ENCODE measurements at regions not wholly inside any gene's neighbourhood (a gene's known extent, or its start where the extent isn't known, plus 50 kb on each side); places are given as distances from the start of the nearest gene placed in this dataset.
"Not testable (repeated sequence)": the region's sequence is repeated elsewhere in the genome, so short reads cannot be mapped to it uniquely, and the experiment has no call there.

- DNase-seq, result no peak
These were observed 50.3 kb downstream of the GASK1B start for GRCh38 chr4:158122501-158122900.

DNA sequence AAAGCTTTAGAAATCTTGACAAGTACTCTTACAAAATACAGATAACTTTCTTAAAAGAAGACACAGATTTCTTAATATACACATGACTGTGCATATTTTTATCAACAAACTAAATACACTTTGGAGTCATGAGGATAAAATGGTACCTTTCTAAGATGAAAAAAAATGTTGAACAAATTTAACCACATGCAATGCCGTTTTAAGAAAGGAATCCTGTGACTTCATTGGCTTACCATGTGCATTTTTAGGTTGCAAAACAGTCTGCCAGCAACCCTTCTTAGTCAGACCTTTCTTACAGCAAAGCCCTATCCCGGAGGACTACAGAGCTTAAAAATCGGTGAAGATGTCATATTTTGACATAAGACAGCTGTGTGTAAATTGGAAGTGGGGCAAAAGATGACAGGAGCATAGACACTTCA is 51.7 kb downstream of the GASK1B start:
- DNase-seq, result no peak

- DNase-seq, result not testable (repeated sequence)
These were observed 52.1 kb downstream of the GASK1B start for GRCh38 chr4:158120645-158121151.

GRCh38 chr4:158112611-158113010 is 60.2 kb downstream of the GASK1B start:
- DNase-seq, result no peak

- no peak for DNase-seq
These were observed 61.6 kb downstream of the GASK1B start for GRCh38 chr4:158111241-158111640.

GRCh38 chr4:158102904-158103303 is 69.9 kb downstream of the GASK1B start:
- no peak for DNase-seq

DNA sequence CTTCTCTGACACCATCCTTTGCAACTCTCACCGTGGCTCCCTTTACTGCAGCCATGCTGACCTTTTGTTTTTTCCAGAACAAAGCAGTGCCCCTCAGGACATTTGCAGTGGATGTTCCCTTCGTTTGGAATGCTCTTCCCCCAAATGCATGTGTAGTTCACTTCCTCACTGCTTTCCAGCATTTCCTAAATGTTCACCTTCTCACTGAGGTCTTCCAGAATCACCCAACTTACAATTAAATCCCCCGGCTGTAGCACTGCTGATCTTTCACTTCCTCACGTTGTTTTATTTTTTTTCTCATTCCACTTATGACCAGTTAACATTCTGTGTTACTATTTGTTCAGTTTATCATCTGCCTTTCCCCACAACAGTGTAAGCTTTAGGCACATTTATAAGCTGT is 73.1 kb downstream of the GASK1B start:
- no peak for DNase-seq

DNA sequence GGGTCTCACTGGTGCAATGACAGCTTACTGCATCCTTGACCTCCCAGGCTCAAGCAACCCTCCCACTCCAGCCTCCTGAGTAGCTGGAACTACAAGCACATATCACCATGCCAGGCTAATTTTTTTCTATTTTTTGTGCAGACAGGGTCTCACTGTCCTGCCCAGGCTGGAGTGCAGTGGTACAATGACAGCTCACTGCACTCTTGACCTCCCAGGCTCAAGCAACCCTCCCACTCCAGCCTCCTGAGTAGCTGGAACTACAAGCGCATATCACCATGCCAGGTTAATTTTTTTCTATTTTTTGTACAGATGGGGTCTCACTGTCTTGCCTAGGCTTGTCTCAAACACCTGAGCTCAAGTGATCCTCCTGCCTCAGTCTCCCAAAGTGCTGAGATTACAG is 74.0 kb downstream of the GASK1B start:
- no peak for DNase-seq

GRCh38 chr4:158094413-158095134 is 78.3 kb downstream of the GASK1B start:
- no peak for DNase-seq

GRCh38 chr4:158090323-158090722 is 82.5 kb downstream of the GASK1B start:
- DNase-seq, result no peak

- DNase-seq, result not testable (repeated sequence)
These were observed 82.9 kb downstream of the GASK1B start for GRCh38 chr4:158089897-158090296.

- no peak for DNase-seq
These were observed 92.5 kb downstream of the GASK1B start for GRCh38 chr4:158080354-158080753.

- DNase-seq, result no peak
These were observed 93.2 kb downstream of the GASK1B start for GRCh38 chr4:158079661-158080060.

DNA sequence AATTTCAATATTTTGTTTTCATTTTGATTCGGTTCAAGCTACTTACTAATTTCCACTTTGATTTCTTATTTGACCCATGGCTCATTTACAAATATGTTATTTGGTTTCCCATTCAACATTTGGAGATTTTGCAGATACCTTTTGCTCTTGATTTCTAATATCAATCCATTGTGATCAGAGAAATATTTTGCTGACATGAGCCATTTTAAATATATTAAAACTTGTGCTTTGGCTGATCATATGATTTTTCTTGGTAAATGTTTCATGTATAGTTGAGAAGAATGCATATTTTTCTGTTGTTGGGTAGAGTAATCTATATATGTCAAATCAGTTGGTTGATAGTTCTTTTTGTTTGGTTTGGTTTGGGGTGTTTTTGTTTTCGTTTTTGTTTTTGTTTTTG is 95.0 kb downstream of the GASK1B start:
- no peak for DNase-seq

GRCh38 chr4:158074851-158075250 is 98.0 kb downstream of the GASK1B start:
- no peak for DNase-seq

GRCh38 chr4:158071931-158072330 is 100.9 kb downstream of the GASK1B start:
- no peak for DNase-seq

- no peak for DNase-seq
These were observed 104.8 kb downstream of the GASK1B start for GRCh38 chr4:158068068-158068467.

DNA sequence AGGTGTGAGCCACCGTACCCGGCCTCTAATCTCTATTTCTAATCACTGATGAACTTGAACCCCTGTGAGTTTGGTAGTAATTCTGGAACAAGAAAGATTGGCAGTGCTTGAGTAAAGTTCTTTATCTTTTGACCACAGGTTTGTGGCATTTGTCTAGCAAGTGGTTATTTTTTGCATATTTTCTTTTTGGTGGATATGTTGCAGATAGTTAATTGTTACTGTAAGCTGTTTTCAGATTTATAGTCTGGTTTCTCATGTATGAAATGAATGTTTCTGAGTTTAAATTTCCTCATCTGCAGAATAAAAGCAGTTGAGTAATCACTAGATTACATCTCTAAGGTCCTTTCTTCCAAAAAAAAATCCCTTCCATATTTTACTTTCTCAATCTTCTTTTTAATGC is 105.2 kb downstream of the GASK1B start:
- no peak for DNase-seq

GRCh38 chr4:158065603-158066002 is 107.2 kb downstream of the GASK1B start:
- DNase-seq, result no peak

GRCh38 chr4:158065176-158065575 is 107.6 kb downstream of the GASK1B start:
- DNase-seq, result no peak

DNA sequence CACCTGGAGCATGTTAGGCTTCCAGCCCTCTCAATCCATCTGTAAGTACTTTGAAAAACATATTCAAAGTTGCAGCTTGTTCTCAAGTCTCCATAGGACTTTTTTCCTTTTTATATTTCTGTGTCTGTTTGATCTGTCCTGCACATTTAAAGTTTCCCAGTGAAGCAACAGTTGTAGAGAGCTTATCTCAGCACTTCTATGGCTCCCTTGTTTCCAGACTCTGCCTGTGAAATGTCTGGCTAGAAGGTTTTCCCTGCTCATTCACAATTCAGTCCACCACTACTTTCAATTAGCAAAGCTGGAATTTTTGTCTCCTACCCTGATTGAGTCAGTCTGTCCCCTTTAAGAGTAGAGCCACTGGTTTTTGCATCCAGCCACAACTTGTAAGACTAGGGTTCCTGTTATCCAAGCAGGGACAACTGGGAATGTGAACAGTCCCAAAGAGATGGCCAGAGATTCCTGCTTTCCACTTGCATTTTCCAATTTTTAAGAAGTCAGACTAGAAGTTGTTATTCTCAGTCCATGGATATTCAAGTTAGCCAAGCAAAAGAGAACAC is 116.1 kb downstream of the GASK1B start:
- no peak for DNase-seq

DNA sequence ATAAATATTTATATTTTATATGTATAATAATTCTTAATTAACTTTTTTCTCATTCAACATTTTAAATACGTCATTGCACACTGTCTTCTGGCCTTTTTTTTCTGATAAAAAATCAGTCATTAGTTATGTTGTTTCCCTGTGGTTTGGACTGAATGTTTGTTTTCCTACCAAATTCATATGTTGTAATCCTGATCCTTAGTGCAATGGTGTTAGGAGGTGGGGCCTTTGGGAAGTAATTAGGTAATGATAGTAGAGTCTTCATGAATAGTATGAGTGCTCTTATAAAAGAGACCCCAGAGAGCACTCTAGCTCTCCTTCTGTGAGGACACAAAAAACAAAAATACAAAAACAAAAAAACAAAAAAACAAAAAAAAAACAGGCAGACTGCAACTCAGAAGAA is 117.2 kb downstream of the GASK1B start:
- DNase-seq, result no peak

DNA sequence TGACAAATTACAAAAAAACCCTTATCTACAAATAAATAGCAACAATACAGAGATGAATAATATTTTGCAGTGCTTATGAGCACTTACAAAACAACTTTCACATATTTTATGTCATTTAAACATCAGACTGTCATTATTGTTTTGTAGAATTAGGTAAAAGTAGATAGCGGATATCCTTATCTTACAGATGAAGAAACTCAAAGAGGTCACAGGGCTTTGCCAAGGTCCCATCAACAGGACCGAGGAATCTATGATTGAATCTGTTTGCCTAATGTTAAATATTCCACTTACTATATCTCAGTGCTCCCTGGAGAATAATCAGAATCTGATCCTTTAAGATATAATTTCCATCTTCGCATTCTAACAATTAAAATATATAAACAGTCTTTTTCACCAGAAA is 119.0 kb downstream of the GASK1B start:
- no peak for DNase-seq

DNA sequence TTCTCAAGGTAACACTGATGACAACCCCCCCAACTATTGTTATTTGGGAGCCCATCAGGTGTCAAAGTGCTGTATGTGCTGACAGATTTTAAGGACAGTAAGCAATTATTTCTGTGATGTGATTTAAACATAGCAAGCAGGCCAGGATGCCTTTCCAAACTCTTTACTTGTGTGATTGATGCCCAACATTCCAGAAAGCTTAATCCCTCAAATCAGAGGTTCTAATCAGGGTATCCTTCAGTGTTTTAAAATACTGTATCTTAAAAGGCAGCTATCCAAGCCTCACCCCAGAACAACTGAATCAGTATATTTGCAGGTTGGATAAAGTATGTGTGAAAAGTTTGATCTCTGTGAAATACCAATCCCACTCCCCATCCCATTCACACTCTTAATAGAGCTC is 119.7 kb downstream of the GASK1B start:
- DNase-seq, result no peak
